DMS 273 (cell line): ENCODE measurements at regions not wholly inside any gene's neighbourhood (a gene's known extent, or its start where the extent isn't known, plus 50 kb on each side); places are given as distances from the start of the nearest gene placed in this dataset.

Source experiments
- DNase-seq: peaks from one replicate; lab custom pipeline; 2025; ENCODE audit not compliant: unreplicated experiment; lab: John Stamatoyannopoulos, UW

DNA sequence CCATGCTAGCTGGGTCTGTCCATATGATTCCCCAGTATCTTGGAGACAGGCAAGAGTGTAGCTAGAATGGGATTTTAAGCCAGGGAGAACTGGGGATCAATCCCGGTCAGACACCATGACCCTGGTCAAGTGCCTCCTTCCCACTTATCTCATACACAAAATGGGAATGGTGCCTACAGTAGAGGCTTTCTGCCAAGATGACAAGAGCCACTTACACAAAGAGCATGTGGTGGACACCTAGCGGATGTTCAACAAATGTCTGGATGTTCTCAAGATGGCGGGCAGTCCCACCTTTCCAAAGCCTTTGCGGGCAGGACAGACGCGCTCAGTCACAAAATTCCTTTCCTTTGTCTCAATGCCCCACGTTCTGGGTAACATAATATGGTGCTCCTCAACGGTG is 57.3 kb downstream of the MAF start:
- DNase-seq: no peak

DNA sequence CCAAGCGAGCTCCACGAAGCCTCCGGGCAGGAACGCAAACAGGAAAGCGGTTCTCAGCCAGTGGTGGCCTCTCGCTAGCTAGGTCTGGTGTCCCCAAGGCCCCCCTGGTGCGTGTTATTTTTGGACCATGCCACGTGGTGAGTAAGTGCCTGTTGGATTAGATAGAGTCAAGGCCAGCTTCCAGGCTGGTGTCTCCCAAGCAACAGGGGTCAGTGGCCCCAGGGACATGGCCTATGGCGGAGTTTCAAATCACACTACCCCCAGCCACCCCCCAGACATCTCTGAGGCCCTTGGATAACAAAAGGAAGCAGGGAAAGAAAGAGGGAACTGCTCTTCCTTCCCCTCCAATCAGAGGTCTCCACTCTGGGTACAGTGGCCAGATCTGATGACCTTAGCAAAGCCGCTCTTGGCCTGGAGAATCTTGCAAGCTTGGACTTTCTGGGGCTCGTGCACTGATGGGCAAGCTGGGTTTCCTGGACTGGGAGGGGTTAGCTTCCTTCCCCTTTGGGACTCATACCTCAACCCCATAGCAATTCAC is 58.2 kb downstream of the MAF start:
- DNase-seq: no peak

DNA sequence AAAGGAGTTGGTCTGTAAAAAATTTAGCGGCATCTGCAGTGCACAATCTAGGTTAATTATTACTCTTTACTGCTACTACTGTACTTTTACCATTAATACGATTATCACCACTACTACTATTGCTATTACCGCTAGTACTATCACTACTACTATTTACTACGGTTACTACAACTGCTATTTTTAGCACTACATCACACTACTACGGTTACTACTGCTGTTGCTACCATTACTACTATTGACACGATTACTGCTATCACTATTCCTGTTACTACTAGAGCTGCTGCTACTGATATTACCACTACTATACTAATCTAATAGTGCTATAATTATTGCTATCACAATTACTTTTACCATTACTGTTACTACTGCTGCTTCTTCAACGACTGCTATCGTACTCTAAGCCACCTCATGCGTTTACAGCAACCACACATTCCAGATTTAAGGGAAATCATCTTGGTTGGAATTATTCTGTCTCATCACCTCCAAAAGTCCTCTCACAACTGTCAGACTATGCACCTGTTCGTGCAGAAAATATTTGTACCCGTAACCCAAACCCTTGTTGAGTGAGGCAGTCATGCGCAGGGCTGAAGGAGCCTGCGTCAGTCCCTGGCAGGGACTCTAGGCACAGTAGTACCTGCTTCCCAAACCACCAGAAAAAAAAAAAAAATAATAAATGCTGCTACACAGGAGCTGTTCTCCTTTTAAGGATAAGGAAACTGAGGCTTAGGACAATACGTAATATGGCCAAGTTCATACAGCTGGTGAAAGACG is 59.5 kb downstream of the MAF start:
- DNase-seq: no peak

DNA sequence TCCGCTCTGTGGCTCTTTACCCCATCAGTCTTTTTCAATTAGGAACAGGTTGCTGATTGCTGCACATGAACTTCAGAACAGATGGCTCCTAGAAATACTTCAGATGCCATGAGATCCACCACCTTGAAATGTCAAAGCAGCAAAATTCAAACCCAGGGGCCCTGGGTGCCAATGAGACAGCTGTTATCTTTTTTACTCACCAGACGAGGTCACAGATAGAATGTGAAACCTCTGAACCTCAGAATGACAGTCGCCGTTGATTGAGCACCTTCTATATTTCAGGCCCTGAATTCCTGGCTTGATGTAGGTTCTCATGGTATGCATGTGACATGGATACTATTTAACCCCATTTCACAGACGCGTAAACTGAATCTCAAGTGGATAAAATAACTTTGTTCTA is 63.0 kb downstream of the MAF start:
- DNase-seq: no peak

DNA sequence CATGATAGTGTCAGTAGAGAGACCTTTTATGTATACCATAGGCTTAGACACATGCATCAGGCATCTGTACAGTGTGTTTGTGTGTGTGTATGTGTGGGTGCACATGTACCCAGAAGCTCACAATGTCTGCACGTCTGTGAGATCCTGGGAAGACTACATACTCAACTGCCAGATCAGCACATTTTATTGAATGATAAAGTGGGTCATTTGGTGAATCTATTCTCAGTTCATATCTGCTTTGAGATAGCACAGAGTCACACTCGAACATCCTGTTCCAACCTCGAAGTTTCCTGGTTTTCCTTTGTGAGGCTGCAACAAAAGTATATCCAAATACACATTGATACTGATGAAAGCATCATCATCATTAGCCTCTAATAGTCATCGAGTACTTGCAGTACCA is 63.6 kb downstream of the MAF start:
- no peak for DNase-seq

DNA sequence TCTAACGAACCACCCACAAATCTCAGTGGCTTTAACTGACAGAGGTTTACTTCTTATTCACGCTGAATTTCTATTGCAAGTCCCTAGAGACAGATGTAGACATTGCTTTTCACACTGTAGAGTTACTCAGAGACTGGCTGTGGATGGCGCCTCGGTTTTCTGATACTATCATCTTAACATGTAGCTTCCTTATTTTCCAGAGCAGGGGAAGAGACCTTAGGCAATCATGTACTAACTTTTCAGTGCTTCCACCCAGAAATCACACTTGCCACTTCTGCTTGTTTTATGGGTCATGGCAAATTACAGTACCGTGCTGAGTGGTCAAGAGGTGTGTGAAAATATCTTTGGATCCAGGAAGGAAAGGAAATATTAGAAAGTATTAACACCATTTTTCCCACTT is 65.4 kb downstream of the MAF start:
- DNase-seq: no peak

DNA sequence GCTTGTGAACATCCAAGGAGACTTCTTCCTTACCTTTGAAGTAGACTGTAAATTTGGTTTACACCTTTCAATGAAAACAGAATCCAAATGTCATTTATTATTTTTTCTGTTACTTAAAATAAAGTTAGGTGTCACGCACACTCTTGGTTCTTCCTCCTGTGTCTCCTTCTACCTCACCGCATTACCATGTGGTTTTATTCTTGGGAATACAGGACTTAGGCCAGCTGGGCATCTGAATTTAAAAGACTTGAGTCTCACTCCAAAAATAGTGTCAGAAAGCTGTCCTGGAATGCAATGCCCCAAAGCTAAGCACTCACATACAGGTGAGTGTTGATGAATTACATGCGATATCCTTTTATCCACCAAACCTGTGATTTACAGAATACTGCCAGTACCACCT is 66.4 kb downstream of the MAF start:
- DNase-seq: no peak

GRCh38 chr16:79533292-79533691 is 67.2 kb downstream of the MAF start:
- DNase-seq: no peak

GRCh38 chr16:79532785-79533184 is 67.8 kb downstream of the MAF start:
- no peak for DNase-seq

- no peak for DNase-seq
These were observed 68.3 kb downstream of the MAF start for GRCh38 chr16:79532273-79532672.

GRCh38 chr16:79528338-79528737 is 72.2 kb downstream of the MAF start:
- no peak for DNase-seq

DNA sequence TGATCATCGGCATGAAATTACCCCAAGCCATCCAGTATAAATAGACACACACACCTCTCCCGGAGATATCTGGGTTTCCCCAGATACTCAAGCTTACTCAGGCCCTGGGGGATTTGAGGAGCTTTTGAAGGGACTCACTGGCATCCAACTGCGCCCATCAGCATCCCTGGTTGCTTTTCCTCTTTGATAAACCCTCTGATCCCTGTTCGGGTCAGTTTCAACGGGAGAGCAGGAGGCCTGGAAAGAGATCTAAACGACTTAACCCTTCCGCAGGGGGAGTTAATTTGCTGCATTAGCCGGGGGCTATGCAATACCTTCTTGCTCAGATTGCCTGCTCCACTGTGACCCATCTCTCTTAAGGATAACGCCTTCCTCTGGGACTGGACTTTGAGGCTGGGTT is 76.6 kb downstream of the MAF start:
- no peak for DNase-seq

DNA sequence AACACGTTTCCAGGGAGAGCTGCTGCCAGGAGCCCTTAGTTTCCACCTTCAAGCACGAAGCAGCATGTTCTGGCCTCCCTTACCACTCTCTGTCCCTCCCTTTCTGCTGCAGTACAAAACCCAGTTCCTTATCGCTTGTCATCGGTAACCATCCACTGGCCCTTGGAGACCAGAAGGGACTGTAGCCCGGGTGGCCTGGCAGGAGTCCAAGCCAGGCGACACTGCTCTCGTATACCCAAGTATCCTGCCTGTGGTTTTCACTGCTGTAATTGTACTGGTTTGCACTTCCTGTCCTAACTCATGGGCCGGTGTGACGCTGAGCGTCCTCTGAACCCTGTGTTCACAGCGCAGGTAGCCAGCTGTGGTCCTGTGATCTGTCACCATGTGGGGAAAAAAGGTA is 81.1 kb downstream of the MAF start:
- no peak for DNase-seq

GRCh38 chr16:79517156-79517555 is 83.4 kb downstream of the MAF start:
- DNase-seq: no peak

- no peak for DNase-seq
These were observed 89.7 kb downstream of the MAF start for GRCh38 chr16:79510879-79511278.

GRCh38 chr16:79509906-79510305 is 90.6 kb downstream of the MAF start:
- DNase-seq: no peak

GRCh38 chr16:79509211-79509631 is 91.3 kb downstream of the MAF start:
- no peak for DNase-seq

DNA sequence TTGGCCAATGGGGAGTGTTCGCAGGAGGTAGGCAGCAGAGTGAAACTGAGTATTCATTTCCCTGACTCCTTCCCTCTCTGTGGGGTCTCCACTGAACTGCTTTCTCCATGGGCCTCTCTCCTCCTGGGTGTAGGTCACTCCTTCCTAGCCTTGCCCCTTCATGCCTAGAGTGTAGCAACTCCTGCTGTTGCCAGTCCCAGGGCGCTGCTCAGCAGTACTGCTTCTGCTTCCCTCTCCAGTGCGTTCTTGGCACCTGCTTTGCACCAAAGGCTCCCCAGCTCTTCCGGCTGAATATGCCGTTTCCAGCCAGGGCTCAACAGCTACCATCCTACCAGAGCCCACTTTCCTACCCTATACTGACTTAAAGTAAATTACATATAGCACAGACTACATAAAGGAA is 92.2 kb downstream of the MAF start:
- DNase-seq: no peak

DNA sequence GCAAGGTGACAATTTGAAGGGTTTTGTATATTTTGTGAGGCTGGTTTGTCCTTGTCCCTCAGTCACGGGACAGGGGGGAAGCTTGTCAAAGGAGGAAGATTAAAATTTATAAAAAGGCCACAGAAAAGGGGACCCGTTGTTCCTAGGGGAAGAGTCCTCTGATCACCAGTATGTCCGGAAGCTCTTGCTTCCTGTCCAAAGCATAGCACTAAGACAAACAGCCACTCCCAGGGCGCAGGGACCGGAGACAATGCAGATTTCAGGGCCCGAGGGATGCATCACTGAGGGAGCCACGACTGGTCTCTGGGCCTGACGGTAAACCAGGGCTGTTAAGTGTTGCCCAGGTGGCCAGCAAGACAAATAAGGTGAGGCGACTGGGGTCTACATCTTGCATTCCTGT is 95.2 kb downstream of the MAF start:
- DNase-seq: no peak

DNA sequence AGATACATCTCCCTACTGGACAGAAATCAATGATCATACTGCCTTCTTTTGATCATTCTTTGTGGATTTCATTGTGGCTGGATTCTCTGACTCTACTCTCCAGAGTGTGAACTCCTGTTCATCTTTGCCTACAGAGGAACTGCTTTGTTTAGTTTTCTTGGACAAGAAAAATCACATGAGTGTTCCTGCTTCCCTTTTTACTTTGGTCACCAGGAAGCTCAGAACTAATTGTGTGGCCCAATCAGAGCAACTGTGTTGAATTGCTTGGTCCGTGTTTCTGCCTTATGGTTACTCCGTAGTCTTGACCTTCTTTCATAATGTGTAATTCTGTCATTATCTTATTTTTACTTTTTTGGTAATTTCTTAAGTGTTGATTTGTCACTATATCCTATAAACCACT is 97.0 kb downstream of the MAF start:
- no peak for DNase-seq

DNA sequence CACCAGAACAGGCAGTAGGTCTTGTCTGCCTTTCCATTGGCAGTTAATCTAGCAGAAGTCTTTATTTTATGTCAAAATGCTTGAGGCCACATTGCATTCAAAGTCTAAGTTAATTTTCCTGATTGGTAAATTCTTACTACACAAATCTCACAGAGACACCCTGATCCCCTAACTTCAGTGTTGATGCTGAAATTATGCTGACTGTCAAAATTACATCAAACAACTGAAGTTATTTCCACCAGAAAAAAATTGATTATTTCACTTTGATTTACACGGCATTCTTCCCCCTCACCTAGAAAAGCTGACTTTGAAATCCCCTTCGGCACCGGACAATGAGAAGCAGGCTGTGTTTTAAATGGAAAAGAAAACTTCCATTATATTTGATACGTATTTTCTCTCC is 99.1 kb downstream of the MAF start:
- no peak for DNase-seq

DNA sequence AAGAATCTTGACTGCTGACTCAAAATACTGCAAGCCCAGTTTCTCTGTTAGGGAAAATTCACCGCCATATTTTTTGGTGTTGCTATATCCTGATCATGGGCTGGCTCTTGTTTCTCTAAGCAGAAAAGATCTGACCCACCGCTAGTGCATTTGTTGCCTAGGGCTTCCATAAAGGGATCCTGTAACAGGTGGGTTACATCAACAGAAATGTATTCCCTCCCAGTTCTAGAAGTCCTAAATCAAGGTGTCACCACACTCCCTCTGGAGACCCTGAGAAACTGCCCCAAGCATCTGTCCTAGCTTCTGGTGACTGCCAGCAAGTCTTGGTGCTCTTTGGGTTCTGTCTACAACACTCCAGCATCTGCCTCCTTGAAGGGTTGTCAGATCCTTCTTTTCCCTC is 99.7 kb downstream of the MAF start:
- no peak for DNase-seq

DNA sequence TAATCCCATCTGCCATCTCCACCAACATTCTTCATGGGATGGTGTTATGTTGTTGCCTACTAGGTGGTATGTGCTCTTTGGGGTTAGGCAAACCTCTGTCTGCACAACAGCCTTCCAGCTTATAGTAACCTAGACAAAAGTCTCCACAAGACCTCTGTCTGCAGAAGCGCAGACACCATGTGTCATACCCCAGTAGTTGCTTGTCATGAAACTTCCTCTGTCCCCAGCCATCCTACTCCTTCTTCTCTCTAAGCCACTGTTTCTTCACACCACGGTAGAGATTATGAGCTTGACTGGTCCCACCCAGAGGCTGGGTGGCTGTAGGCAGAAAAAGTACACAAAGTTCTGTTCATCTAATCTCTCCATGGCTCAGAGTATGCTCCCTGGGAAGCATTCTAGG is 100.3 kb downstream of the MAF start:
- DNase-seq: no peak
